HEK293T (cell line): ENCODE measurements at regions not wholly inside any gene's neighbourhood (a gene's known extent, or its start where the extent isn't known, plus 50 kb on each side); places are given as distances from the start of the nearest gene placed in this dataset.

Experiments
- CTCF ChIA-PET: fragments of 350-600 bp; formaldehyde crosslinking; extraction: SDS; loops from one replicate; lab custom pipeline; 2021; ENCODE audit warnings: antibody characterized with exemption, inconsistent platforms; lab: Yijun Ruan, JAX
- POLR2A ChIA-PET: fragments of 350-600 bp; formaldehyde crosslinking; extraction: SDS; loops from one replicate; lab custom pipeline; 2020; ENCODE audit warnings: antibody characterized with exemption, inconsistent platforms; lab: Yijun Ruan, JAX
- DNase-seq: peaks from one replicate; pipeline ENCODE4 v3.0.0; 2012; ENCODE audit warnings: mixed read lengths; ENCODE audit errors: extremely low spot score
- ARNT ChIP-seq: fragments of 450-650 bp; IDR thresholded peaks from 2 replicates; pipeline ENCODE4 v1.6.1; 2017; ENCODE audit warnings: mild to moderate bottlenecking
- BHLHE40 ChIP-seq: fragments of 450-650 bp; IDR thresholded peaks from 2 replicates; pipeline ENCODE4 v1.6.1; 2016; ENCODE audit warnings: mild to moderate bottlenecking, moderate library complexity, borderline replicate concordance
- CTBP1 ChIP-seq: fragments of 450-650 bp; IDR thresholded peaks from 2 replicates; pipeline ENCODE4 v1.6.1; 2016; ENCODE audit warnings: borderline replicate concordance
- ELF4 ChIP-seq: fragments of 450-650 bp; IDR thresholded peaks from 2 replicates; pipeline ENCODE4 v1.6.1; 2017; ENCODE audit warnings: antibody characterized with exemption
- FOXA1 ChIP-seq: fragments of 450-650 bp; IDR thresholded peaks from 2 replicates; pipeline ENCODE4 v1.6.1; 2016; ENCODE audit warnings: mild to moderate bottlenecking
- FOXK2 ChIP-seq: fragments of 450-650 bp; IDR thresholded peaks from 2 replicates; pipeline ENCODE4 v1.6.1; 2016; ENCODE audit warnings: mild to moderate bottlenecking
- FOXM1 ChIP-seq: fragments of 450-650 bp; IDR thresholded peaks from 2 replicates; pipeline ENCODE4 v1.6.1; 2017; ENCODE audit warnings: mild to moderate bottlenecking, borderline replicate concordance
- HDGF ChIP-seq: fragments of 450-650 bp; IDR thresholded peaks from 2 replicates; pipeline ENCODE4 v1.6.1; 2017; ENCODE audit warnings: antibody characterized with exemption, borderline replicate concordance
- L3MBTL2 ChIP-seq: fragments of 450-650 bp; conservative IDR thresholded peaks from 2 replicates; pipeline ENCODE4 v1.6.1; 2016; ENCODE audit warnings: mild to moderate bottlenecking
- LEF1 ChIP-seq: fragments of 450-650 bp; IDR thresholded peaks from 2 replicates; pipeline ENCODE4 v1.6.1; 2017; ENCODE audit warnings: mild to moderate bottlenecking, borderline replicate concordance
- NFRKB ChIP-seq: fragments of 450-650 bp; IDR thresholded peaks from 2 replicates; pipeline ENCODE4 v1.6.1; 2016; ENCODE audit warnings: mild to moderate bottlenecking, moderate library complexity
- SP1 ChIP-seq: fragments of 450-650 bp; IDR thresholded peaks from 2 replicates; pipeline ENCODE4 v1.6.1; 2017
- SUZ12 ChIP-seq: fragments of 450-650 bp; IDR thresholded peaks from 2 replicates; pipeline ENCODE4 v1.6.1; 2016; ENCODE audit warnings: mild to moderate bottlenecking
- TARDBP ChIP-seq: fragments of 450-650 bp; IDR thresholded peaks from 2 replicates; pipeline ENCODE4 v1.6.1; 2016
- ZNF384 ChIP-seq: fragments of 450-650 bp; IDR thresholded peaks from 2 replicates; pipeline ENCODE4 v1.6.1; 2016
- TF ChIP-seq, protein P1 (sequence below): fragments of 450-650 bp; IDR thresholded peaks from 2 replicates; pipeline ENCODE4 v1.6.1; 2016

DNA sequence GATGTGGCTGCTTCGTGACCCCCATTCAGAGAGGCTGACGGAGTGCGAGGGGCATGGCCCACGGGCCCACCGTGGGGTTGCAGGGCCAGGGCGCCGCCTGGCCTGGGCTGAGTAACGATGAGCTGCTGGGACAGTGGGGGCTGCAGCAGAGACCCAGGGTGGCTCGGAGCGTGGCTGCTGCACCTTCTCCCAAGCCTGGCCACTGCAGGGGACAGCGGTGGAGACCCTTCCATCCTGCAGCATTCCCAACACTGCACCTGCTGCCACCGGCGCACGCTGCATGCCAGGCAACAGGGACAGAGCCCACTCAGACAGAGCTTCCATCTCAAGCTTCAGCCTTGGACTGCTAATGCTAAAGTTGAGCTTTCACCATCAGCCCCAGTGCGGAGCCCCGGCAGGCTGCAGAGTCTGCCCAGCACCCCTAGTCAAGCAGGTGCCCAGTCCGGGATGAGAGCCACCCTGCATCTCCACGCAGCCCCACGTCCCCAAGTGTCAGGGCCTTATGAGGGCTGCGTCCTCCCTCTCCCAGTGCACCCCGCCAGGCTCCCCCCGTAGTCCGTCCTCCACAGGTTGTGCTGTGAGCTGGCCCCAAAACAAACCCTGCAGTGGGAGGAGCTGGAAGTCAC, 89.4 kb upstream of the AFDN start:
- no peak for TF ChIP-seq NFRKB
- no peak for TF ChIP-seq FOXM1
- TF ChIP-seq BHLHE40: no peak
- TF ChIP-seq CTBP1: no peak
- TF ChIP-seq ELF4: no peak
- TF ChIP-seq, protein P1, sequence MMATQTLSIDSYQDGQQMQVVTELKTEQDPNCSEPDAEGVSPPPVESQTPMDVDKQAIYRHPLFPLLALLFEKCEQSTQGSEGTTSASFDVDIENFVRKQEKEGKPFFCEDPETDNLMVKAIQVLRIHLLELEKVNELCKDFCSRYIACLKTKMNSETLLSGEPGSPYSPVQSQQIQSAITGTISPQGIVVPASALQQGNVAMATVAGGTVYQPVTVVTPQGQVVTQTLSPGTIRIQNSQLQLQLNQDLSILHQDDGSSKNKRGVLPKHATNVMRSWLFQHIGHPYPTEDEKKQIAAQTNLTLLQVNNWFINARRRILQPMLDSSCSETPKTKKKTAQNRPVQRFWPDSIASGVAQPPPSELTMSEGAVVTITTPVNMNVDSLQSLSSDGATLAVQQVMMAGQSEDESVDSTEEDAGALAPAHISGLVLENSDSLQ: no peak
- TF ChIP-seq ZNF384: no peak
- no peak for TF ChIP-seq HDGF
- no peak for TF ChIP-seq SP1
- TF ChIP-seq LEF1: no peak
- TF ChIP-seq FOXK2: no peak
- no peak for TF ChIP-seq SUZ12
- TF ChIP-seq ARNT: no peak
- TF ChIP-seq L3MBTL2: no peak
- TF ChIP-seq FOXA1: no peak
- DNase-seq: no peak
- ChIA-PET CTCF (no interaction called here), POLR2A (no interaction called here)

DNA sequence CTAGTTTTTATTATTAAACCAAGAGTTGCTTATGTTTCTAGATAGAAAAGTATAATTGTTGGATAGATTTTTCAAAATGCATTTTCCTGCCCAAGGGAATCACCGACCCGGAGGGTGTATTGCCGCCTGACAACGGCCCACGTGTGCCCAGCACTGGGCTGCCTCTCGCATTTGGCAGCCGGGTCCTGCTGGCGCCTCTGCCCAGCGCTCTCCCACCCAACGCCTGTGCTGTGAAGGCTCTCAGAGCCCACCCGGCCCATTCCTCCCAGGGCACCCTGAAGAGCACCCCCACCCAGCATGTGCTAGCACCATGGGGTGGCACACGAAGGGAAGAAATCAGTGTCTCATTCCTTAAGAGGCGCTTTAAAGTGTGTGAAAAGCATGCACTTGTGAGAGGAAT, 88.3 kb upstream of the AFDN start:
- no peak for DNase-seq
- TF ChIP-seq ELF4: no peak
- TF ChIP-seq NFRKB: no peak
- TF ChIP-seq ZNF384: no peak
- TF ChIP-seq BHLHE40: no peak
- TF ChIP-seq FOXA1: no peak
- no peak for TF ChIP-seq FOXM1
- no peak for TF ChIP-seq LEF1
- TF ChIP-seq ARNT: no peak
- no peak for TF ChIP-seq HDGF
- TF ChIP-seq CTBP1: no peak
- POLR2A ChIA-PET: no interaction called here
- CTCF ChIA-PET: no interaction called here

GRCh38 chr6:167739721-167740475, 86.8 kb upstream of the AFDN start:
- POLR2A ChIA-PET: no interaction called here
- CTCF ChIA-PET: no interaction called here
- DNase-seq: no peak
- no peak for TF ChIP-seq ELF4
- no peak for TF ChIP-seq HDGF
- TF ChIP-seq SUZ12: no peak
- TF ChIP-seq TARDBP: no peak
- no peak for TF ChIP-seq ARNT
- TF ChIP-seq LEF1: no peak
- no peak for TF ChIP-seq FOXA1
- no peak for TF ChIP-seq BHLHE40
- TF ChIP-seq ZNF384: no peak
- no peak for TF ChIP-seq CTBP1
- no peak for TF ChIP-seq L3MBTL2
- no peak for TF ChIP-seq SP1

- CTCF ChIA-PET: no interaction called here
- POLR2A ChIA-PET: no interaction called here
- DNase-seq: no peak
- TF ChIP-seq NFRKB (no peak), TARDBP (no peak), ARNT (no peak), FOXK2 (no peak), BHLHE40 (no peak), SP1 (no peak), ELF4 (no peak), HDGF (no peak), FOXA1 (no peak), CTBP1 (no peak), SUZ12 (no peak), ZNF384 (no peak), LEF1 (no peak), FOXM1 (no peak), L3MBTL2 (no peak)
- TF ChIP-seq, protein P1: no peak
Observed at GRCh38 chr6:167742719-167743303, 83.9 kb upstream of the AFDN start.

DNA sequence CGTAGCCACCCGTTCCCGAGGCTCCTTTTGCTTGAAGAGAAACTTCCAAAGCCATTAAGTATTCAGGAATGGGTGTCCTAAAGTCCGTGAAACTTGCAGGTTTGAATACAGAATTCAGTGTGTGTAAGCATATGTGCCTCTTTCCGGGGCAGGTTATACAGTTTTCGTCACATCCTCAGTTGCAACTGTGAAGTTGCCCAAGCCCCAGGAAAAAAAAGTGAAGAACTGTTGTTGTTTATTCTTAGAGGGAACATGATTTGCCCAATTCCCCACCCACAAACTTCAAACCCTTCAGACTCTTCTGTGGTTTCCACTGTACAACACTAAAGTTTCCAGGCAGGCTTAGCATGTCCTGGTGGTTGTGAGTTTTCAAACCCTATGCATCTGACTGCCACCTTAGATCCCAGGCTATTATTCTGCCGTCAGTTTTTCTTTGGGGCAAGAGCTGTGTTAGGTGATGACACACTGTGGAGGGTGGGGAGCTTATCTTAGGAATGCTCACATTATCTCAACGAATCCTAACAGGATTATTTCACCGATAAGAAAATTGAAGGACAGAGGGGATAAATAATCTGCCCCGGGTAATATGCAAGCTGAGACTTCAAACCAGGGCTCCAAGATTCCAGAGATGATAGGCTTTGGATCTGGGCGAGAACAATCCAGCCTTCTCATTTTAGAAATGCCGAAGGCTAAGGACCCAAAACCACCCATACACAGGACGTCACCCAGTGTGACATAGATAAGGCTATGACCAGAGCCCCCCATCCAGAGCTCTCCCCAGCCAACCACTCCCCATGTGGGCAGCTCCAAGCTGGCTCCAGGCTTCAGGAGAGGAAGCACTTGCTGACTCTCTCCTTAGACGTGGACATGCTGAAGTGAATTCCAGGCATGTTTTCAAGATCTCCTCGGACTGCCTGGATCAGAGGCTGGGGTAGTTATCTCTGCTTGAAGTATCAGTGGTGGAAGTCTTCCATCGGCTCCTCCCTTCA, 81.7 kb upstream of the AFDN start:
- POLR2A ChIA-PET: no interaction called here
- TF ChIP-seq TARDBP (no peak), FOXA1 (no peak)
- DNase-seq: no peak
- CTCF ChIA-PET: no interaction called here
